ENCODE measurements at regions not wholly inside any gene's neighbourhood (a gene's known extent, or its start where the extent isn't known, plus 50 kb on each side); places are given as distances from the start of the nearest gene placed in this dataset.

GRCh38 chr7:53422291-53422690, 386.9 kb downstream of the POM121L12 start:
- DNase-seq (ENCODE audit: low read depth, low spot score) (no peak), ATAC-seq (no peak)
- ChIA-PET POLR2A (no interaction called here), CTCF (no interaction called here), RAD21 (ENCODE audit: low non-redundant PET in 1 of 2, low total read pairs in 2 of 2, uncharacterized antibody in 2 of 2, unreplicated experiment in 2 of 2) (no interaction called here)
- H3K9ac ChIP-seq (ENCODE audit: low read length) = no peak overlapping the region
- no peaks in the 10 kb centered on the region for H3K79me2 ChIP-seq (ENCODE audit: insufficient read depth, low read length)
- no peaks in the 10 kb centered on the region for H3K36me3 ChIP-seq (ENCODE audit: control insufficient read depth in 1 of 2, insufficient read depth in 2 of 2, low read length in 2 of 2)
- no peak overlapping the region for H2AFZ ChIP-seq (ENCODE audit: low read depth, low read length, poor library complexity, severe bottlenecking)
- TF ChIP-seq ZFX (IDR thresholded peaks at IDR 0.05) (no peak), ELF1 (IDR thresholded peaks at IDR 0.05; ENCODE audit: borderline replicate concordance, low read depth) (no peak), POLR2AphosphoS5 (IDR thresholded peaks at IDR 0.05; ENCODE audit: low read depth, low read length) (no peak), FOSL1 (IDR thresholded peaks at IDR 0.05; ENCODE audit: low read depth) (no peak), ATF3 (IDR thresholded peaks at IDR 0.05) (no peak), ZNF274 (IDR thresholded peaks at IDR 0.05; ENCODE audit: low read depth, low read length) (no peak), POLR2A (IDR thresholded peaks at IDR 0.05; ENCODE audit: borderline replicate concordance, extremely low read depth, insufficient read depth, insufficient read length) (no peak), CTCF (IDR thresholded peaks at IDR 0.05 in 2 of 3, conservative IDR thresholded peaks at IDR 0.05 in 1 of 3; ENCODE audit: borderline replicate concordance in 1 of 3, insufficient read depth in 1 of 3, low read depth in 2 of 3, low read length in 2 of 3) (no peak), MAX (IDR thresholded peaks at IDR 0.05) (no peak), SRF (IDR thresholded peaks at IDR 0.05; ENCODE audit: low read depth) (no peak), SIN3A (IDR thresholded peaks at IDR 0.05; ENCODE audit: low read depth) (no peak), RAD21 (IDR thresholded peaks at IDR 0.05; ENCODE audit: low read depth) (no peak), CBX3 (IDR thresholded peaks at IDR 0.05; ENCODE audit: low read depth) (no peak), CEBPB (IDR thresholded peaks at IDR 0.05; ENCODE audit: low read depth) (no peak), SP1 (IDR thresholded peaks at IDR 0.05; ENCODE audit: low read depth) (no peak), JUND (IDR thresholded peaks at IDR 0.05) (no peak), TCF7L2 (IDR thresholded peaks at IDR 0.05; ENCODE audit: borderline replicate concordance, extremely low read depth, insufficient read depth, insufficient read length) (no peak)
- no peak overlapping the region for H3K4me2 ChIP-seq (ENCODE audit: low read length)
- H3K27ac ChIP-seq (ENCODE audit: low read depth, low read length) = no peak overlapping the region
- no TSS peak for BruUV-seq (replicated peaks)
- H3K9me3 ChIP-seq (ENCODE audit: control insufficient read depth in 1 of 2, insufficient read depth in 1 of 2, low read depth in 1 of 2, low read length in 2 of 2) = peaks cover 0 to 18% of the 10 kb centered on the region in 2 experiments; a peak in 2 of 4 replicates
- no peak overlapping the region for H3K4me3 ChIP-seq (replicated peaks in 1 of 2; ENCODE audit: low read depth in 1 of 2, low read length in 2 of 2)
- H3K9me2 ChIP-seq (ENCODE audit: insufficient read depth) = no peaks in the 10 kb centered on the region
- H4K20me1 ChIP-seq (ENCODE audit: insufficient read depth) = no peaks in the 10 kb centered on the region
- intact Hi-C loops (cut with micrococcal nuclease) = no loop called here
- H3K27me3 ChIP-seq (ENCODE audit: insufficient read depth, low read length) = no peaks in the 10 kb centered on the region
- no peaks in the 10 kb centered on the region for H3K4me1 ChIP-seq (ENCODE audit: control insufficient read depth in 1 of 2, insufficient read depth in 2 of 2, low read length in 2 of 2)

All from HCT116 (cell line).